ENCODE measurements at regions not wholly inside any gene's neighbourhood (a gene's known extent, or its start where the extent isn't known, plus 50 kb on each side); places are given as distances from the start of the nearest gene placed in this dataset.

- in situ Hi-C loops (cut with MboI; ENCODE audit: low pct_unique_long_range_greater_than_20kb in 2 of 9, low sequenced_read_pairs in 9 of 9, unreplicated experiment in 9 of 9) = no loop called here
- ATAC-seq (replicated peaks in 6 of 8) = peak in 5 of 8 experiments; percentile 79 to 88 (median 86)
- Histone ChIP-seq H3K4me1 (replicated peaks in 1 of 2) (peaks cover 3 to 6% of the 10 kb centered on the region in 2 donors), H3K4me3 (no peak overlapping the region), H3K27ac (no peak overlapping the region)
- 0 to 34% (median 11%) methylated on average over 3 to 5 of the region's 5 CpGs; no CpG with 5 or more reads in 2 of the 10 experiments for WGBS, 10 experiments
Observed at GRCh38 chr13:57045826-57046546, 94.7 kb upstream of the PRR20A start.

GRCh38 chr13:57056601-57057180 is 84.0 kb upstream of the PRR20A start:
- Histone ChIP-seq H3K27ac (no peak overlapping the region), H3K4me3 (no peak overlapping the region), H3K4me1 (replicated peaks in 1 of 2) (no peaks in the 10 kb centered on the region)
- WGBS, 10 experiments = 16 to 94% (median 61%) methylated on average over 2 to 5 of the region's 5 CpGs; no CpG with 5 or more reads in 2 of the 10 experiments
- no peak for ATAC-seq (replicated peaks in 6 of 8)
- in situ Hi-C loops (cut with MboI; ENCODE audit: low pct_unique_long_range_greater_than_20kb in 2 of 9, low sequenced_read_pairs in 9 of 9, unreplicated experiment in 9 of 9) = no loop called here

GRCh38 chr13:57063007-57063406 is 77.7 kb upstream of the PRR20A start:
- Histone ChIP-seq H3K27ac (no peak overlapping the region), H3K4me1 (replicated peaks in 1 of 2) (no peaks in the 10 kb centered on the region), H3K4me3 (no peak overlapping the region)
- in situ Hi-C loops (cut with MboI; ENCODE audit: low pct_unique_long_range_greater_than_20kb in 2 of 9, low sequenced_read_pairs in 9 of 9, unreplicated experiment in 9 of 9) = no loop called here
- 0 to 88% (median 44%) methylated on average over 1 to 5 of the region's 5 CpGs for WGBS, 10 experiments
- no peak for ATAC-seq (replicated peaks in 6 of 8)

GRCh38 chr13:57073983-57074382 is 66.7 kb upstream of the PRR20A start:
- no peak overlapping the region for H3K27ac ChIP-seq
- in situ Hi-C loops (cut with MboI; ENCODE audit: low pct_unique_long_range_greater_than_20kb in 2 of 9, low sequenced_read_pairs in 9 of 9, unreplicated experiment in 9 of 9) = no loop called here
- no peak for ATAC-seq (replicated peaks in 6 of 8)
- 0 to 100% (median 45%) methylated on average over 1 to 2 of the region's 2 CpGs; no CpG with 5 or more reads in 2 of the 10 experiments for WGBS, 10 experiments
- H3K4me1 ChIP-seq (replicated peaks in 1 of 2) = no peaks in the 10 kb centered on the region
- H3K4me3 ChIP-seq = no peak overlapping the region

- no peak for ATAC-seq (replicated peaks in 6 of 8)
- WGBS, 10 experiments = 23 to 100% (median 71%) methylated on average over 1 to 2 of the region's 2 CpGs
Observed at GRCh38 chr13:57075588-57075987, 65.1 kb upstream of the PRR20A start.

GRCh38 chr13:57087006-57087405 is 53.7 kb upstream of the PRR20A start:
- 0 to 100% (median 61%) methylated on average over 1 to 2 of the region's 2 CpGs for WGBS, 10 experiments
- no peak overlapping the region for H3K4me3 ChIP-seq
- H3K4me1 ChIP-seq (replicated peaks in 1 of 2) = peaks cover 0 to 2% of the 10 kb centered on the region in 2 donors
- H3K27ac ChIP-seq = no peak overlapping the region
- in situ Hi-C loops (cut with MboI; ENCODE audit: low pct_unique_long_range_greater_than_20kb in 2 of 9, low sequenced_read_pairs in 9 of 9, unreplicated experiment in 9 of 9) = no loop called here
- no peak for ATAC-seq (replicated peaks in 6 of 8)

More at GRCh38 chr13:57075588-57075987, 65.1 kb upstream of the PRR20A start:
- Histone ChIP-seq H3K4me1 (replicated peaks in 1 of 2) (no peaks in the 10 kb centered on the region), H3K4me3 (no peak overlapping the region), H3K27ac (no peak overlapping the region)
- in situ Hi-C loops (cut with MboI; ENCODE audit: low pct_unique_long_range_greater_than_20kb in 2 of 9, low sequenced_read_pairs in 9 of 9, unreplicated experiment in 9 of 9) = no loop called here

Measured in motor neuron (in vitro differentiated cells).